GM18861 (cell line): ENCODE measurements at regions not wholly inside any gene's neighbourhood (a gene's known extent, or its start where the extent isn't known, plus 50 kb on each side); places are given as distances from the start of the nearest gene placed in this dataset.
"Not testable (repeated sequence)": the region's sequence is repeated elsewhere in the genome, so short reads cannot be mapped to it uniquely, and the experiment has no call there.

Experiments used
- ATAC-seq: cut with Tn5 transposase; IDR thresholded peaks from one replicate; pipeline ENCODE4 v1.9.1; 2021; ENCODE audit not compliant: unreplicated experiment

DNA sequence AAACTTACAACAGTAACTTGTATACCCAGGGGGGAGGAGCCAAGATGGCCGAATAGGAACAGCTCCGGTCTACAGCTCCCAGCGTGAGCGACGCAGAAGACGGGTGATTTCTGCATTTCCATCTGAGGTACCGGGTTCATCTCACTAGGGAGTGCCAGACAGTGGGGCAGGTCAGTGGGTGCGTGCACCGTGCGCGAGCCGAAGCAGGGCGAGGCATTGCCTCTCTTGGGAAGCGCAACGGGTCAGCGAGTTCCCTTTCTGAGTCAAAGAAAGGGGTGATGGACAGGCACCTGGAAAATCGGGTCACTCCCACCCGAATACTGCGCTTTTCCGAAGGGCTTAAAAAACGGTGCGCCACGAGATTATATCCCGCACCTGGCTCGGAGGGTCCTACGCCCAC, 278.8 kb downstream of the FAM47B start:
- ATAC-seq: not testable (repeated sequence)

GRCh38 chrX:35244088-35244741, 301.6 kb downstream of the FAM47B start:
- ATAC-seq: no peak

GRCh38 chrX:35244796-35245508, 302.4 kb downstream of the FAM47B start:
- ATAC-seq: no peak

GRCh38 chrX:35251226-35251625, 308.6 kb downstream of the FAM47B start:
- no peak for ATAC-seq

DNA sequence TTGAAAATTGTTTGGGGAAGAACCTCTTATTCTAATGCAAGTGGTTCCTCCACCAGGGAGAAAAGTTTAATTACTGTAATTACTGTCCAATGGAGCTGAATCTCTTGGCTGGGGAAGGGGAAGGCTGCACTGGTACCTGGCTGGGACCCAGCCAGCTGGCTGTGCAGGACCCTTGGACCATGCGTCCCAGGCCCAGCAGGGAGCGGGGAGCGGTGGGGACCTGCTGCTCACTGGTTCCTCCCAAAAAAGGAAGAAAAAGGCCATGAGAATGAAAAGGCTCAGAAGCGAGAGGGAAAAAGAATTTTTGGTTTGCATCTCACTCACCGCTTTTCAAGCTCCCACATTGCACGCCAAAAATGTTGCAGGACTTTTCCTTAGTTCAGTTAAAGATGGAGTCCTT, 333.5 kb downstream of the FAM47B start:
- no peak for ATAC-seq

GRCh38 chrX:35285289-35285962, 342.8 kb downstream of the FAM47B start:
- ATAC-seq: no peak

DNA sequence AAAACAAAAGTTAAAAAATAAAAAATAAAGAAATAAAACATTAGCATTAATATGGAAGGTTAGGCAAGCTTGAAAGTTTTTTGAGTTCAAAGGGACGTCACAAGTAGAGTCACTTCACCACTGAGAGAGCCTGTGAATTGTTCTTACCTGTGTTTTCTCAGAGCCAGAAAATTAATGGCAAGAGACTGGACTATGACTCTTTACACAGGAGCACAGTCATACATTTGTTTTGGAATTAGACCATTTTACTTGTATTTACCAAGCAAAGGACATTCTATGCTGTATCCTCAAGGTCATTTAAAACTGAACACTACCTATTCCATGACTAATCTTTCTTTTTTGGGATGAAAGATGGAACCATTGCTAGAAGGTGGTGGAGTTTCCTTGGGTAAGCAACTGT, 346.1 kb downstream of the FAM47B start:
- ATAC-seq: no peak

GRCh38 chrX:35289952-35290351, 347.4 kb downstream of the FAM47B start:
- ATAC-seq: no peak

DNA sequence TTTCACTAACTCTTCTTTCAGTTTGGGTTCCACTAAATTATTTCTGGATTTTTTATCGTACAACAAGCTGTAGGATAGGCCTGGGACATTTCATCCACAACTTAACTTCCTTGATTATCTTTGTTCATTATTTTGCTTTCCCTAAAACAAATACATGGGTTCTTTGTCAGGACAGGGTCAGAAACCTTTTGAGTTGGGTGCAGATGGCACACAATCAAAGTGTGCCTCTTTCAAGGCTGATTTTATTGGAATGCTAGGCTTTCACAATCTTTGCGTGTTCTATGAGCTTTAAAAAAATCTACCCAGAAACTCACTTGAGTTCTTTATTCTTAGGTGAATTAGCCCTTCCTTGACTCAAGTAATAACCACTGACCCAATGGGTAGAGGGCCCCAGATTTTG, 348.4 kb downstream of the FAM47B start:
- no peak for ATAC-seq

DNA sequence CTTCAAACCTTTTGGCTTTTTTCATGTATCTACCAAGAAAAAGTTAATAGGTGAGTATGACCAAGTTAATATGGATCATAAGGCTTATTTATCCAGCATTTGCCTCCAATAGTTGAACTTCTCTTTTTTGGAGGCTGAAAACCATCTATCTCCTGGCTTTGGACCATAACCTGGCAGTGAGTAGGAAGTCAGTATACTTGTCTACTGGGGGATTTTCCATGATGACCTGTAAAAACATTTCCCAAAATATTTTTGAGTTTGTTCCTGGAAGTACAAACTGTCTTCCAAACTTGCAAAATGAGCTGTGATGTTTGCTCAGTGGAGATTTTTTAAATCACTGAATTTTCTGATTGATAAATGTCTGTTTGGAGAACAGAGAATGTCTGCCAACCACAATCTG, 349.9 kb downstream of the FAM47B start:
- ATAC-seq: no peak

- not testable (repeated sequence) for ATAC-seq
These were observed 362.4 kb downstream of the FAM47B start for GRCh38 chrX:35305037-35305436.

DNA sequence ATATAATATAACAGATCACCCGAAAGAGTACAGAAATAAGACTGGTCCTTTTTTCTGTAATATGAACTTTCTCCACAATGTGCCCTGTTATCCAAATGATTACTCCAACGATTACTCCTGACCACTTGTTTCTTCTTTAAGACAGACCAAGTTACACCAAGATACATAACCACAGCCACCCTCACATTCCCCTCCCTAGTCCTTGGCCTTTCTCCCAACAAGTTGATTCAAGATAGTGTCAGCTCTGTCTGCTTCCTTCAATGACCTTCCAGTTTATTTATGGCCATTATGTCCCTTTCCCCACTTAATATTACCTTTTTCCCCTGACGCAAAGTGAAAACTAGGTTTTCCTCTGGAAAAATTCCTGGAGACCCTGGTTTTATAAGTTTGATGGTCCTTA, 397.2 kb downstream of the FAM47B start:
- no peak for ATAC-seq

DNA sequence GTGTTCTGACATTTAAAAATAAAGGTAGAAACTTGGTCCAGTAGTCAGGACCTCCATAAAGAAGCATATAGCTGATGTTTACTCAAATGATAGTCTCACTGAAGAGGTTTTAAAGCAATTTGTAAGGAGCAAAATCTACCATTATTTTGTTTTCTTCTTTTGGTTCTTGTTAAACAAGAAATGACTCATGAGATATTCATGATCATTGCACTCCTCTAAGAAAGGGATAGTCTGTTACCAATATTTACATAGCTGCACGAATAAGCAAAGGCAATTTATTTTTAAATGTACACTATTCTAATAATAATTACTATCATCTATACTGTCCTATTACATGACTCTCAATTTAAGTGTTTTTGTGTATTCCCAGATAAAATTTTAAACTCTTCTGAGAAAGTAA, 397.9 kb downstream of the FAM47B start:
- no peak for ATAC-seq

- no peak for ATAC-seq
These were observed 408.6 kb downstream of the FAM47B start for GRCh38 chrX:35351212-35351611.

- no peak for ATAC-seq
These were observed 409.3 kb downstream of the FAM47B start for GRCh38 chrX:35351795-35352483.

DNA sequence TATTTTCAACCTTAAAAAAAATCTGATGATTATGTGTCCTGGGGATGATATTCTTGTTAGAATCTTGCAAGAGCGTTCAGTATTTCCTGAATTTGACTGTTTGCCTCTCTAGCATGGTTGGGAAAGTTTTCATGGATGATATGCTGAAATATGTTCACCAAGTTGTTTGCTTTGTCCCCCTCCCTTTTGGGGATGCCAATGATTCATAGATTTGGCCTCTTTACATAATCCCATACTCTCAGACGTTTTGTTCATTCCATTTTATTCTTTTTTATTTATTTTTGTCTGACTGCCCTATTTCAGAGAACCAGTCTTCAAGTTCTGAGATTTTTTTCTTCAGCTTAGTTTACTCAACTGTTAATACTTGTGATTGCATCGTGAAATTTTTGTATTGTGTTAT, 415.1 kb downstream of the FAM47B start:
- ATAC-seq: no peak

DNA sequence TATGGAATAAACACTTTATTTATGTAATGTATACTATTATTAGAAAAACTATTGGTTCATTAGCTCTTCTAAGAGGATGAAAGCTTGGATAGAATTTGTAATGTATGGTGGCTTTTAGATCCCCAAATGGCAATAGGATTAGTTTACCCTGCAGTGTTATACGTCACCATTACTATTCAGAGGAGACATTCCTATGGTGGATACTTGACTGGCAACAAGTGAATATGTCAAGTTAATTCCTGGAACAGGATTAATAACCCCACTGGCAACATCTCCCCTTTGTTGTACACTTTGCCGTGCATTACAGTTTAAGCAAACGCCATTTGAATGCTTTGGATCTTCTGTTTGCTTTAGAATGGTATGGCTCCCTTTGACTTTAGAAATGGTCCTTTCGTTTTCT, 420.3 kb downstream of the FAM47B start:
- no peak for ATAC-seq

DNA sequence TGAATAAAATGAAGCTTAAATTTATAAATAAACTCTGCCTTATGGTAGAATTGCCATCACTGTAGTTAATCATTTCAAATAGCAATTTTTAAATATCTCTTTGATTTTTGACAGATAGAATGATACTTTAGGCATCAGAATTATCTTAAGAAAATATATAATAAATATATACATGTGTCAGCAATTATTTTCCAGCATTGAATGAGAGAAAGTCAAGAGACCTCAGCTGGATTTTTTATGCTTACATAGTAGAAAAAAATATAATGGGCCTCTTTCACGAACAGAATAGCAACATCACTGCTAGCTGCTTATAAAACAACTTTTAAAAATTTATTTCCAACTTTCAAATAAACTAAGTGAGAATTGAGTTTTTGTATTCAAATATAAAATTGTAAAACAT, 424.0 kb upstream of the MAGEB16 start:
- no peak for ATAC-seq

- peak; percentile 88 for ATAC-seq
These were observed 417.1 kb upstream of the MAGEB16 start for GRCh38 chrX:35380808-35381700.

DNA sequence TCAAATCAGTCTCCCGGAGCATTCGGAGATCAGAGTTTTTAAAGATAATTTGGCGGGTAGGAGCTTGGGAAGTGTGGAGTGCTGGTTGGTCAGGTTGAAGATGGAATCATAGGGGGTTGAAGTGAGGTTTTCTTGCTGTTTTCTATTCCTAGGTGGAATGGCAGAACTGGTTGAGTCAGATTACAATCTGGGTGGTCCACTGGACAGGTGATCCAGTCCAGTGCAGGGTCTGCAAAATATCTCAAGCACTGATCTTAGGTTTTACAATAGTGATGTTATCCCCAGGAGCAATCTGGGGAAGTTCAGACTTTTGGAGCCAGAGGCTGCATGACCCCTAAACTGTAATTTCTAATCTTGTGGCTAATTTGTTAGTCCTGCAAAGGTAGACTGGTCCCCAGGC, 416.4 kb upstream of the MAGEB16 start:
- not testable (repeated sequence) for ATAC-seq

GRCh38 chrX:35382966-35383365, 415.2 kb upstream of the MAGEB16 start:
- no peak for ATAC-seq
